ENCODE measurements at regions not wholly inside any gene's neighbourhood (a gene's known extent, or its start where the extent isn't known, plus 50 kb on each side); places are given as distances from the start of the nearest gene placed in this dataset.

- no peaks in the 10 kb centered on the region for H3K27me3 ChIP-seq (ENCODE audit: insufficient read depth, insufficient read length)
- TF ChIP-seq ZNF274 (IDR thresholded peaks at IDR 0.05; ENCODE audit: low read depth, low read length) (no peak), SUZ12 (IDR thresholded peaks at IDR 0.05; ENCODE audit: extremely low read depth, insufficient read depth, insufficient read length) (no peak), YY1 (IDR thresholded peaks at IDR 0.05; ENCODE audit: insufficient read depth, insufficient read length) (no peak)
- no peaks in the 10 kb centered on the region for H3K36me3 ChIP-seq (ENCODE audit: insufficient read depth, insufficient read length, low read length)
- H3K4me1 ChIP-seq (ENCODE audit: insufficient read depth, insufficient read length) = no peaks in the 10 kb centered on the region
- no peak overlapping the region for H3K4me3 ChIP-seq (ENCODE audit: insufficient read length, low read depth)
- H3K9me3 ChIP-seq (ENCODE audit: insufficient read depth, low read length) = no peaks in the 10 kb centered on the region
- DNase-seq (ENCODE audit: low read depth, low spot score) = no peak
- no peak overlapping the region for H3K9ac ChIP-seq (ENCODE audit: insufficient read length, low read depth)
These were observed 56.8 kb upstream of the FOXG1 start for GRCh38 chr14:28709571-28710305.
